HG02588 (cell line): ENCODE measurements at regions not wholly inside any gene's neighbourhood (a gene's known extent, or its start where the extent isn't known, plus 50 kb on each side); places are given as distances from the start of the nearest gene placed in this dataset.

Source experiments
- ATAC-seq: cut with Tn5 transposase; IDR thresholded peaks from one replicate; pipeline ENCODE4 v1.9.1; 2021; ENCODE audit warnings: mild to moderate bottlenecking, moderate library complexity; ENCODE audit not compliant: unreplicated experiment

- no peak for ATAC-seq
Measured at GRCh38 chr3:124463234-124463633, 267.0 kb upstream of the UMPS start.

GRCh38 chr3:124467980-124468902 lies 262.0 kb upstream of the UMPS start:
- ATAC-seq, result no peak

- no peak for ATAC-seq
Measured at GRCh38 chr3:124469555-124469954, 260.7 kb upstream of the UMPS start.

GRCh38 chr3:124478830-124479229 lies 251.4 kb upstream of the UMPS start:
- no peak for ATAC-seq

- ATAC-seq, result no peak
Measured at GRCh38 chr3:124483915-124484470, 246.3 kb upstream of the UMPS start.

- no peak for ATAC-seq
Measured at GRCh38 chr3:124486324-124486723, 243.9 kb upstream of the UMPS start.

- no peak for ATAC-seq
Measured at GRCh38 chr3:124489506-124489905, 240.7 kb upstream of the UMPS start.

- ATAC-seq, result no peak
Measured at GRCh38 chr3:124491098-124491497, 239.2 kb upstream of the UMPS start.

- no peak for ATAC-seq
Measured at GRCh38 chr3:124491875-124492274, 238.4 kb upstream of the UMPS start.

GRCh38 chr3:124492824-124493223 lies 237.4 kb upstream of the UMPS start:
- ATAC-seq, result no peak

- no peak for ATAC-seq
Measured at GRCh38 chr3:124496061-124496460, 234.2 kb upstream of the UMPS start.

- ATAC-seq, result no peak
Measured at GRCh38 chr3:124497487-124497886, 232.8 kb upstream of the UMPS start.

GRCh38 chr3:124498891-124499290 lies 231.4 kb upstream of the UMPS start:
- ATAC-seq, result no peak

- ATAC-seq, result no peak
Measured at GRCh38 chr3:124504332-124505059, 225.8 kb upstream of the UMPS start.

GRCh38 chr3:124509884-124510283 lies 220.4 kb upstream of the UMPS start:
- no peak for ATAC-seq

- ATAC-seq, result no peak
Measured at GRCh38 chr3:124510290-124510689, 220.0 kb upstream of the UMPS start.

- no peak for ATAC-seq
Measured at GRCh38 chr3:124512881-124513609, 217.2 kb upstream of the UMPS start.

GRCh38 chr3:124513610-124513997 lies 216.6 kb upstream of the UMPS start:
- ATAC-seq, result no peak

- ATAC-seq, result no peak
Measured at GRCh38 chr3:124514683-124515082, 215.6 kb upstream of the UMPS start.

- no peak for ATAC-seq
Measured at GRCh38 chr3:124516333-124516732, 213.9 kb upstream of the UMPS start.

GRCh38 chr3:124517306-124517705 lies 212.9 kb upstream of the UMPS start:
- ATAC-seq, result no peak
